Muscle of back (tissue), 3 donors: ENCODE measurements at regions not wholly inside any gene's neighbourhood (a gene's known extent, or its start where the extent isn't known, plus 50 kb on each side); places are given as distances from the start of the nearest gene placed in this dataset.
"Not testable (repeated sequence)": the region's sequence is repeated elsewhere in the genome, so short reads cannot be mapped to it uniquely, and the experiment has no call there.

Experiments
- DNase-seq, 3 donors: peaks; one replicate each; pipeline versions ENCODE4 v3.0.0 to v3.0.0-alpha.2; 2013

- peak in 1 of 3 donors; percentile 4 for DNase-seq
Measured at GRCh38 chr20:64327223-64327549, 71.6 kb downstream of the PCMTD2 start.

GRCh38 chr20:64327550-64328317 lies 72.2 kb downstream of the PCMTD2 start:
- peak in 1 of 3 donors; percentile 49 for DNase-seq

GRCh38 chr20:64328595-64329250 lies 73.2 kb downstream of the PCMTD2 start:
- DNase-seq, result not testable (repeated sequence)

- not testable (repeated sequence) for DNase-seq
Measured at GRCh38 chr20:64332627-64333026, 77.1 kb downstream of the PCMTD2 start.
